HCT116 (cell line): ENCODE measurements at regions not wholly inside any gene's neighbourhood (a gene's known extent, or its start where the extent isn't known, plus 50 kb on each side); places are given as distances from the start of the nearest gene placed in this dataset.

Experiments
- ATAC-seq: fragments of 200-7000 bp; cut with Tn5 transposase; 2 replicates; pipeline ENCODE4 v1.9.1; 2020; ENCODE audit warnings: mild to moderate bottlenecking, moderate library complexity
- BruUV-seq: library from RNA; stranded (reverse); fragments of 400-500 nt; replicated peaks from 2 replicates; lab custom pipeline; 2021; lab: Mats Ljungman, UMichigan
- CTCF ChIA-PET: fragments of 300-600 bp; sonication (Branson Sonifier 250); formaldehyde crosslinking; loops from one replicate; lab custom pipeline; 2021; ENCODE audit warnings: antibody characterized with exemption; lab: Charles Lee
- POLR2A ChIA-PET: fragments of 300-600, 350-600 bp; sonication (Branson Sonifier 250); formaldehyde crosslinking; loops from one replicate; lab custom pipeline; 2021; ENCODE audit warnings: antibody characterized with exemption; lab: Charles Lee
- RAD21 ChIA-PET, 2 experiments: fragments of 300-600 bp; sonication (Branson Sonifier 250); formaldehyde crosslinking; loops; one replicate each; lab custom pipeline; 2023; ENCODE audit warnings: low total read pairs in 2 of 2; ENCODE audit not compliant: uncharacterized antibody in 2 of 2, unreplicated experiment in 2 of 2, low non-redundant PET in 1 of 2; lab: Charles Lee
- DNase-seq: peaks from one replicate; pipeline ENCODE4 v3.0.0-alpha.2; 2010; ENCODE audit warnings: low read depth, low spot score
- H2AFZ ChIP-seq: fragments of 200-600 bp; shearing (Covaris generic), sonication (generic); 2 replicates; pipeline ENCODE4 v1.6.1; 2017; ENCODE audit warnings: low read depth, mixed run types, mixed read lengths, antibody characterized with exemption, low read length; ENCODE audit not compliant: poor library complexity, severe bottlenecking
- H3K27ac ChIP-seq: 2 replicates; pipeline ENCODE4 v1.5.1; 2012; ENCODE audit warnings: low read depth, low read length
- H3K27me3 ChIP-seq: fragments of 200-600 bp; sonication (generic); 2 replicates; pipeline ENCODE4 v1.6.1; 2016; ENCODE audit warnings: mixed run types, low read length, mixed read lengths; ENCODE audit not compliant: insufficient read depth
- H3K36me3 ChIP-seq, 2 experiments: fragments of 200-500 bp in 1 of 2; fragments of 200-600 bp in 1 of 2; sonication (Bioruptor generic) in 1 of 2; sonication (generic) in 1 of 2; 2 replicates each; pipeline versions ENCODE4 v1.5.1 to v1.6.1; 2014 to 2016; ENCODE audit warnings: low read length in 2 of 2, inconsistent platforms in 1 of 2, mixed read lengths in 1 of 2, mixed run types in 1 of 2; ENCODE audit not compliant: insufficient read depth in 2 of 2, control insufficient read depth in 1 of 2
- H3K4me1 ChIP-seq, 2 experiments: fragments of 200-600 bp in 1 of 2; sonication (generic) in 1 of 2; 2 replicates each; pipeline versions ENCODE4 v1.5.1 to v1.6.1; 2012 to 2017; ENCODE audit warnings: low read length in 2 of 2, inconsistent platforms in 1 of 2, mild to moderate bottlenecking in 1 of 2, mixed read lengths in 1 of 2, mixed run types in 1 of 2, moderate library complexity in 1 of 2; ENCODE audit not compliant: insufficient read depth in 2 of 2, control insufficient read depth in 1 of 2
- H3K4me2 ChIP-seq: fragments of 200-600 bp; sonication (generic); 2 replicates; pipeline ENCODE4 v1.6.1; 2017; ENCODE audit warnings: mixed run types, low read length, mixed read lengths
- H3K4me3 ChIP-seq, 2 experiments: fragments of 200-600 bp in 1 of 2; sonication (generic) in 1 of 2; replicated peaks in 1 of 2; 2 replicates each; pipeline ENCODE4 v1.5.1; 2011 to 2016; ENCODE audit warnings: low read length in 2 of 2, control low read depth in 1 of 2, low read depth in 1 of 2, mild to moderate bottlenecking in 1 of 2, mixed read lengths in 1 of 2, mixed run types in 1 of 2
- H3K79me2 ChIP-seq: fragments of 200-600 bp; sonication (generic); 2 replicates; pipeline ENCODE4 v1.6.1; 2017; ENCODE audit warnings: mild to moderate bottlenecking, mixed run types, low read length, moderate library complexity, mixed read lengths; ENCODE audit not compliant: insufficient read depth
- H3K9ac ChIP-seq: fragments of 200-600 bp; sonication (generic); 2 replicates; pipeline ENCODE4 v1.6.1; 2016; ENCODE audit warnings: low read length, mixed read lengths
- H3K9me2 ChIP-seq: fragments of 200-600 bp; sonication (generic), shearing (Covaris generic); 2 replicates; pipeline ENCODE4 v1.6.1; 2017; ENCODE audit warnings: mixed run types, mild to moderate bottlenecking, moderate library complexity; ENCODE audit not compliant: insufficient read depth
- H3K9me3 ChIP-seq, 2 experiments: fragments of 200-500 bp in 1 of 2; fragments of 200-600 bp in 1 of 2; sonication (Bioruptor generic) in 1 of 2; sonication (generic) in 1 of 2; 2 replicates each; pipeline ENCODE4 v1.6.1; 2014 to 2017; ENCODE audit warnings: low read length in 2 of 2, mixed read lengths in 2 of 2, inconsistent platforms in 1 of 2, low read depth in 1 of 2, mild to moderate bottlenecking in 1 of 2, mixed run types in 1 of 2, moderate library complexity in 1 of 2; ENCODE audit not compliant: control insufficient read depth in 1 of 2, insufficient read depth in 1 of 2
- H4K20me1 ChIP-seq: fragments of 200-600 bp; sonication (generic), shearing (Covaris generic); 2 replicates; pipeline ENCODE4 v1.6.1; 2017; ENCODE audit warnings: mixed run types, mild to moderate bottlenecking, moderate library complexity; ENCODE audit not compliant: insufficient read depth
- CTCF ChIP-seq, 3 experiments: fragments of 200-600 bp in 1 of 3; sonication (generic) in 1 of 3; IDR thresholded peaks in 2 of 3; conservative IDR thresholded peaks in 1 of 3; 2 replicates each; pipeline ENCODE4 v1.5.1; 2012 to 2017; ENCODE audit warnings: low read depth in 2 of 3, low read length in 2 of 3, antibody characterized with exemption in 1 of 3, borderline replicate concordance in 1 of 3, control low read depth in 1 of 3, mild to moderate bottlenecking in 1 of 3, mixed read lengths in 1 of 3, mixed run types in 1 of 3, moderate library complexity in 1 of 3; ENCODE audit not compliant: insufficient read depth in 1 of 3
- REST ChIP-seq: IDR thresholded peaks from 2 replicates; pipeline ENCODE4 v1.6.1; 2012; ENCODE audit warnings: low read depth
- SRF ChIP-seq: IDR thresholded peaks from 2 replicates; pipeline ENCODE4 v1.6.1; 2012; ENCODE audit warnings: low read depth
- TCF7L2 ChIP-seq: IDR thresholded peaks from 2 replicates; pipeline ENCODE4 v1.7.0; 2011; ENCODE audit warnings: borderline replicate concordance, inconsistent platforms; ENCODE audit not compliant: insufficient read depth, insufficient read length; ENCODE audit errors: extremely low read depth
- intact Hi-C: fragments of 100-400 bp; cut with micrococcal nuclease; formaldehyde crosslinking; loops from 2 replicates; pipeline ENCODE4 v1.10.0; 2022

GRCh38 chrX:15033917-15034316 lies 160.7 kb downstream of the MOSPD2 start:
- Histone ChIP-seq H3K9me3 (no peaks in the 10 kb centered on the region), H3K9ac (no peak overlapping the region), H3K27me3 (no peaks in the 10 kb centered on the region), H4K20me1 (no peaks in the 10 kb centered on the region), H3K4me1 (no peaks in the 10 kb centered on the region), H3K36me3 (no peaks in the 10 kb centered on the region), H3K79me2 (no peaks in the 10 kb centered on the region), H2AFZ (no peak overlapping the region), H3K4me3 (no peak overlapping the region), H3K4me2 (no peak overlapping the region), H3K9me2 (no peaks in the 10 kb centered on the region), H3K27ac (no peak overlapping the region)
- TF ChIP-seq SRF (no peak), REST (no peak), CTCF (IDR thresholded peaks at IDR 0.05 in 2 of 3, conservative IDR thresholded peaks at IDR 0.05 in 1 of 3; ENCODE audit: borderline replicate concordance in 1 of 3, insufficient read depth in 1 of 3, low read depth in 2 of 3, low read length in 2 of 3) (no peak), TCF7L2 (no peak)
- ChIA-PET CTCF (no interaction called here), POLR2A (no interaction called here), RAD21 (no interaction called here)
- BruUV-seq, result no TSS peak
- ATAC-seq (no peak), DNase-seq (no peak)
- intact Hi-C loops, result no loop called here
